CD4-positive, alpha-beta T cell (primary cell): ENCODE measurements at regions not wholly inside any gene's neighbourhood (a gene's known extent, or its start where the extent isn't known, plus 50 kb on each side); places are given as distances from the start of the nearest gene placed in this dataset.

Experiments used
- ATAC-seq: fragments of 200-7000 bp; cut with Tn5 transposase; one replicate; pipeline ENCODE4 v1.10.0; 2022; ENCODE audit warnings: mild to moderate bottlenecking; ENCODE audit not compliant: poor library complexity
- CTCF ChIA-PET: fragments of 350-600 bp; sonication (Branson Sonifier 250); formaldehyde crosslinking; loops from one replicate; lab custom pipeline; 2021; ENCODE audit warnings: antibody characterized with exemption, inconsistent platforms; lab: Charles Lee
- POLR2A ChIA-PET: fragments of 350-600 bp; sonication (Branson Sonifier 250); formaldehyde crosslinking; loops from one replicate; lab custom pipeline; 2021; ENCODE audit warnings: antibody characterized with exemption, inconsistent platforms; lab: Charles Lee
- DNase-seq, 14 experiments: peaks; one replicate each; pipeline ENCODE4 v3.0.0-alpha.2; 2013 to 2020; ENCODE audit warnings: mixed read lengths in 2 of 14
- H3K27ac ChIP-seq, 2 donors: one replicate each; pipeline versions ENCODE4 v1.5.1 to v1.7.0; 2013; ENCODE audit warnings: low read length in 2 of 2, low read depth in 1 of 2, mild to moderate bottlenecking in 1 of 2
- H3K27me3 ChIP-seq, 2 experiments: 1 replicate in 1 of 2; 2 replicates in 1 of 2; pipeline versions ENCODE4 v1.6.1 to v1.7.0; 2013; ENCODE audit warnings: low read length in 2 of 2, control low read depth in 1 of 2, mild to moderate bottlenecking in 1 of 2, moderate library complexity in 1 of 2; ENCODE audit not compliant: insufficient read depth in 2 of 2, control insufficient read depth in 1 of 2
- H3K36me3 ChIP-seq: one replicate; pipeline ENCODE4 v1.6.1; 2013; ENCODE audit warnings: low read length, control low read depth; ENCODE audit not compliant: insufficient read depth
- H3K4me1 ChIP-seq: one replicate; pipeline ENCODE4 v1.6.1; 2013; ENCODE audit warnings: low read length, control low read depth; ENCODE audit not compliant: insufficient read depth
- H3K4me3 ChIP-seq: one replicate; pipeline ENCODE4 v1.5.1; 2013; ENCODE audit warnings: mild to moderate bottlenecking, low read length, moderate library complexity
- H3K9me3 ChIP-seq, 2 experiments: 1 replicate in 1 of 2; 2 replicates in 1 of 2; pipeline versions ENCODE4 v1.6.1 to v1.7.0; 2013; ENCODE audit warnings: low read length in 2 of 2, mild to moderate bottlenecking in 2 of 2, control low read depth in 1 of 2, moderate library complexity in 1 of 2; ENCODE audit not compliant: control insufficient read depth in 1 of 2, insufficient read depth in 1 of 2
- H3K27ac Mint-ChIP-seq: one replicate; pipeline ENCODE4 v1.8.0; 2020; ENCODE audit warnings: mixed read lengths
- H3K27me3 Mint-ChIP-seq: one replicate; pipeline ENCODE4 v1.8.0; 2021; ENCODE audit warnings: mixed read lengths
- H3K36me3 Mint-ChIP-seq: one replicate; pipeline ENCODE4 v1.8.0; 2021; ENCODE audit warnings: low read depth, mixed read lengths
- H3K4me1 Mint-ChIP-seq: one replicate; pipeline ENCODE4 v1.8.0; 2021; ENCODE audit warnings: low read depth, mixed read lengths
- H3K4me3 Mint-ChIP-seq: one replicate; pipeline ENCODE4 v1.8.0; 2020; ENCODE audit warnings: mild to moderate bottlenecking, mixed read lengths
- H3K9me3 Mint-ChIP-seq: one replicate; pipeline ENCODE4 v1.8.0; 2020; ENCODE audit warnings: mixed read lengths
- CTCF ChIP-seq: fragments of 200-600 bp; IDR thresholded peaks from one replicate; pipeline ENCODE4 v1.8.0; 2022; ENCODE audit warnings: antibody characterized with exemption, mild to moderate bottlenecking
- intact Hi-C, 2 experiments: fragments of 100-400 bp; cut with DNase I in 1 of 2; cut with micrococcal nuclease in 1 of 2; formaldehyde crosslinking; loops; one replicate each; pipeline versions ENCODE4 v1.15.1 to v1.9.0; 2023 to 2025; cut with DNase I, micrococcal nuclease

- Mint-ChIP-seq H3K4me3 (no peak overlapping the region), H3K27me3 (no peaks in the 10 kb centered on the region), H3K36me3 (no peaks in the 10 kb centered on the region), H3K4me1 (no peaks in the 10 kb centered on the region), H3K9me3 (no peaks in the 10 kb centered on the region), H3K27ac (no peak overlapping the region)
- ChIA-PET POLR2A (interaction anchor here (0.6 kb wide), 1 partner anchor 243 kb away, joined by 5 read pairs; no protein-coding TSS in a partner anchor), CTCF (interaction anchor here (0.6 kb wide), 1 partner anchor 14 kb away, joined by 3 read pairs; no protein-coding TSS in a partner anchor)
- no peak overlapping the region for H3K27ac ChIP-seq
- no peaks in the 10 kb centered on the region for H3K27me3 ChIP-seq
- no peak for ATAC-seq
- no peaks in the 10 kb centered on the region for H3K4me1 ChIP-seq
- intact Hi-C loops = no loop called here
- DNase-seq = no peak
- TF ChIP-seq CTCF = no peak
- H3K4me3 ChIP-seq = no peak overlapping the region
- no peaks in the 10 kb centered on the region for H3K36me3 ChIP-seq
- no peaks in the 10 kb centered on the region for H3K9me3 ChIP-seq
Measured at GRCh38 chr6:121816906-121817540, 381.6 kb downstream of the GJA1 start.

- ChIA-PET POLR2A (no interaction called here), CTCF (interaction anchor here (1.0 kb wide), 1 partner anchor 9 kb away, joined by 3 read pairs; no protein-coding TSS in a partner anchor)
- Mint-ChIP-seq H3K27me3 (no peaks in the 10 kb centered on the region), H3K4me1 (no peaks in the 10 kb centered on the region), H3K9me3 (no peaks in the 10 kb centered on the region), H3K36me3 (no peaks in the 10 kb centered on the region), H3K4me3 (no peak overlapping the region), H3K27ac (no peak overlapping the region)
- Histone ChIP-seq H3K36me3 (no peaks in the 10 kb centered on the region), H3K4me3 (no peak overlapping the region), H3K4me1 (no peaks in the 10 kb centered on the region), H3K9me3 (no peaks in the 10 kb centered on the region), H3K27ac (no peak overlapping the region), H3K27me3 (no peaks in the 10 kb centered on the region)
- ATAC-seq (no peak), DNase-seq (no peak)
- no peak for TF ChIP-seq CTCF
- intact Hi-C loops = no loop called here
Measured at GRCh38 chr6:121823437-121823851, 388.0 kb downstream of the GJA1 start.

- Mint-ChIP-seq H3K27me3 (no peaks in the 10 kb centered on the region), H3K27ac (no peak overlapping the region), H3K4me3 (no peak overlapping the region), H3K4me1 (no peaks in the 10 kb centered on the region), H3K9me3 (no peaks in the 10 kb centered on the region), H3K36me3 (no peaks in the 10 kb centered on the region)
- H3K27ac ChIP-seq = no peak overlapping the region
- H3K4me3 ChIP-seq = no peak overlapping the region
- no peaks in the 10 kb centered on the region for H3K4me1 ChIP-seq
- intact Hi-C loops = no loop called here
- no peaks in the 10 kb centered on the region for H3K36me3 ChIP-seq
- no peak for TF ChIP-seq CTCF
- POLR2A ChIA-PET = no interaction called here
- no peaks in the 10 kb centered on the region for H3K9me3 ChIP-seq
- CTCF ChIA-PET = no interaction called here
- ATAC-seq = no peak
- no peaks in the 10 kb centered on the region for H3K27me3 ChIP-seq
- no peak for DNase-seq
Measured at GRCh38 chr6:121826156-121826810, 390.8 kb downstream of the GJA1 start.
